Activated CD4-positive, alpha-beta memory T cell treated with anti-CD3 and anti-CD28 coated beads, Interleukin-2, amount 10 ng/mL, durations not matched to agents 7 days and 5 days (primary cell): ENCODE measurements at regions not wholly inside any gene's neighbourhood (a gene's known extent, or its start where the extent isn't known, plus 50 kb on each side); places are given as distances from the start of the nearest gene placed in this dataset.

Experiments
- CTCF ChIA-PET: fragments of 350-600 bp; sonication (Branson Sonifier 250); formaldehyde crosslinking; loops from one replicate; lab custom pipeline; 2021; ENCODE audit warnings: antibody characterized with exemption, inconsistent platforms; lab: Charles Lee
- POLR2A ChIA-PET: fragments of 350-600 bp; sonication (Branson Sonifier 250); formaldehyde crosslinking; loops from one replicate; lab custom pipeline; 2021; ENCODE audit warnings: antibody characterized with exemption; lab: Charles Lee
- DNase-seq: peaks from one replicate; pipeline ENCODE4 v3.0.0-alpha.2; 2020
- H3K27ac Mint-ChIP-seq: one replicate; pipeline ENCODE4 v1.8.0; 2021; ENCODE audit warnings: mild to moderate bottlenecking, mixed read lengths
- H3K27me3 Mint-ChIP-seq: one replicate; pipeline ENCODE4 v1.8.0; 2021; ENCODE audit warnings: mixed read lengths
- H3K36me3 Mint-ChIP-seq: one replicate; pipeline ENCODE4 v1.8.0; 2021; ENCODE audit warnings: low read depth, mixed read lengths
- H3K4me1 Mint-ChIP-seq: one replicate; pipeline ENCODE4 v1.8.0; 2021; ENCODE audit warnings: mixed read lengths
- H3K4me3 Mint-ChIP-seq: one replicate; pipeline ENCODE4 v1.8.0; 2021; ENCODE audit warnings: mild to moderate bottlenecking, mixed read lengths
- H3K9me3 Mint-ChIP-seq: one replicate; pipeline ENCODE4 v1.8.0; 2021; ENCODE audit warnings: mixed read lengths

DNA sequence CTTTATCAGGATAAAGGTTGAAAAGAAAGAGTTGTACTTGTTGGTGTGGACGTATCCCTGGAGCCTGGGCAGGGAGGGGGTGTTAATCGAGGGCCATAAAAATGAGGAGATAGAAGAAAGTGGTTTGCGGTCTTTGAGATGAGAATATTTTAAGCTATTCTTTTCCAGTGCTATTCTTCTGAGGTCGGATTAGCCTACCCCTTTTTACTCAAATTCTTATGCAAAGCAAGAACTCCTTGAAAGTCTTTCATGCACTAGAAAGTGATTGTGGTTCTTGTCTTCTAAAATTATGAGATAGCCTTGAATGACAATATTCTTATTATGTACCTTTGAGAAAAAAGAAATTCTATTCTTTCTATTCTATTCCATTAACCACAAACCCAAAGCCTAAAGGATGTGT is 201.3 kb upstream of the SEMA3C start:
- DNase-seq = no peak
- peaks cover 12% of the 10 kb centered on the region for H3K9me3 Mint-ChIP-seq
- POLR2A ChIA-PET = no interaction called here
- no peaks in the 10 kb centered on the region for H3K27me3 Mint-ChIP-seq
- H3K4me1 Mint-ChIP-seq = no peaks in the 10 kb centered on the region
- no peak overlapping the region for H3K4me3 Mint-ChIP-seq
- H3K27ac Mint-ChIP-seq = no peak overlapping the region
- CTCF ChIA-PET = no interaction called here
- no peaks in the 10 kb centered on the region for H3K36me3 Mint-ChIP-seq

DNA sequence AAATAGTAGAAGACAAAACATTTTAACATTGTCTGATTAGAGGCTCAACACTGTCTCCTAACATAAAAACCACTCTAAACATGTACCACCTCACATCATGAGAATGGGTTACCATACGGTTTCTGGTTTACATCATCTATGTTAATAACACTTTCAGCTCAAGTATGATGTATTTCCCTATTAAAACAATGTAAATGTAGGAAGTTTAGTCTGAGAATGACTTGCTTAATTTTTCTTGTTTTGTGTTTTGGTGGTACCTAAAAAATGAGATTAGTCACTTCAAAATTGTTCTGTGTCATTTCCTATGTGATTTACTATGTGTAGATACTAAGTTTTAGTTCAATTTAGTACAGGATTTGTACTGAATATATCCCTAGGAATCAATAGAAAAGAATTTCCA is 195.8 kb upstream of the SEMA3C start:
- H3K9me3 Mint-ChIP-seq = peaks cover 6% of the 10 kb centered on the region
- CTCF ChIA-PET = no interaction called here
- no peak for DNase-seq
- no peak overlapping the region for H3K4me3 Mint-ChIP-seq
- no peaks in the 10 kb centered on the region for H3K27me3 Mint-ChIP-seq
- H3K4me1 Mint-ChIP-seq = no peaks in the 10 kb centered on the region
- POLR2A ChIA-PET = no interaction called here
- no peak overlapping the region for H3K27ac Mint-ChIP-seq
- no peaks in the 10 kb centered on the region for H3K36me3 Mint-ChIP-seq

DNA sequence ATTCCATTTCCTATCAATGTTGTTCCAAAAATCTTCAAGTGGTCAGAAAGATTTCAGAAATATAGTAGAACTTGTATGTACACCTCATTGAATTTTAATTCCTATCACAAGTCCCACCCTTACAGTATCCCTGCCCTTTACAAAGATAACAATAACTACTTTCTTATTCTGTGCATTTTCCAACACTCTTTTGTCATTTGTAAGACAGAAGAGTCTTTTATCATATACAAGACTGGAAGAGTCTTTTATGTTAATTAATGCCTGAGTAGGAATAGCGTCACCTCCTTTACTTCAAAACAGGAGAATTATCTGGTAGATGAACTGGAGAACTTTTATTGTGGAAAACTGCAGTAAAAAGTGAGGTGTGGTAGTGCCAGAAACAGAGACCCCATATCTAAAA is 193.9 kb upstream of the SEMA3C start:
- Mint-ChIP-seq H3K4me1 (no peaks in the 10 kb centered on the region), H3K4me3 (no peak overlapping the region), H3K36me3 (no peaks in the 10 kb centered on the region), H3K9me3 (peaks cover 6% of the 10 kb centered on the region), H3K27me3 (no peaks in the 10 kb centered on the region), H3K27ac (no peak overlapping the region)
- no peak for DNase-seq
- ChIA-PET CTCF (no interaction called here), POLR2A (no interaction called here)

DNA sequence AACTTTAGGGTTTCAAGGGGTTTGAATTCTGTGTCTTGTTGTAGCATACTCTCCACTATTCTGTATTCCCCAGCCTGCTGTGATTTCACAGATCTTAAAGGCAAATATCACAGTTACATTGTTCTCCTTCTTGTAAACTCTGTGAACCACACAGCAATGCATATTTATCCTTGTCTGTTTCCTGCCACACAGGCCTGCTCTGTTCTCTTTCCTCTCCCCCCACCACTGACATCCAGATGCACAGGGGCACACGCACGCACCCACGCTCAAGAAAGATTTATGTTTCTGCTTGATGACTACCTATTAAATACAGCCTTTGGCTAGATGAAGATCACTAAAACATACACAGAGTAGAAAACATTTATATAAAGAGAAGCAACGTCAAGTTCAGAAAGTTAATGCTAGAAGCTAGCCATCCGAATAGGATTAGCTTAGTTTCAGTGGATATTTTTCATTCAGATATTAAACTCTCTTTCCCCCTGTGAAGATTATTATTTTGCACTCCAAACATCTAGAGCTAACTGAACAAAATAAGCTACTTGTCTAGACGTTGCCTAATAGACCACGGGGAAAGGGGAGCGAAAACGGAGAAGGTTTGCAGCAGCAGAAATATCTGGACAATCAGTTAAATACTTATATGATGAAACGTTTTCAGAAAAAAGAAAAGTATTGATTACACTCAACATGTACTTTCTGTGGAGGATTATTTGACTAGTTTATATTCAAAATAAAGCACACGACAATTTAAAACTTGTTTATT is 193.1 kb upstream of the SEMA3C start:
- no peak for DNase-seq
- Mint-ChIP-seq H3K4me1 (no peaks in the 10 kb centered on the region), H3K36me3 (no peaks in the 10 kb centered on the region), H3K4me3 (no peak overlapping the region), H3K9me3 (peaks cover under 1% of the 10 kb centered on the region), H3K27me3 (no peaks in the 10 kb centered on the region), H3K27ac (no peak overlapping the region)
- ChIA-PET POLR2A (no interaction called here), CTCF (no interaction called here)

DNA sequence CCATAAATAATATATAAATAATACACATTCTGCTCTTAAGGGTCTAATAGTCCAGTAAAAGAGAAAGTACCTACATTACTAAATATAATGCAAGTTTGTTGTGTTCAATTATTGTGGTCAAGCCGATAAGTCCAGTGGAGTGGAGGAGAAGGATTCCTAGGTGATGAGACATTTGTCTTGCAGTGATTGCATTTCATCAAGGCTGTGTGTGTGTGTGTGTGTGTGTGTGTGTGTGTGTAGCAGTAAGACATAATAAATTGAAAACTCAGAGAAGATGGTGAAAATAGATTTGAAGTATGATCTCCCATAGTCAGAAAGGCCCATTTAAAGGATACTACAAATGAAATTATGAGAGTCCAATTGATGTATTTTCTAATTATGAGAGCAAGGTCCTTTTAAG is 192.5 kb upstream of the SEMA3C start:
- H3K27me3 Mint-ChIP-seq = no peaks in the 10 kb centered on the region
- H3K4me1 Mint-ChIP-seq = no peaks in the 10 kb centered on the region
- ChIA-PET CTCF (no interaction called here), POLR2A (no interaction called here)
- H3K36me3 Mint-ChIP-seq = no peaks in the 10 kb centered on the region
- no peak for DNase-seq
- no peaks in the 10 kb centered on the region for H3K9me3 Mint-ChIP-seq
- H3K27ac Mint-ChIP-seq = no peak overlapping the region
- H3K4me3 Mint-ChIP-seq = no peak overlapping the region

DNA sequence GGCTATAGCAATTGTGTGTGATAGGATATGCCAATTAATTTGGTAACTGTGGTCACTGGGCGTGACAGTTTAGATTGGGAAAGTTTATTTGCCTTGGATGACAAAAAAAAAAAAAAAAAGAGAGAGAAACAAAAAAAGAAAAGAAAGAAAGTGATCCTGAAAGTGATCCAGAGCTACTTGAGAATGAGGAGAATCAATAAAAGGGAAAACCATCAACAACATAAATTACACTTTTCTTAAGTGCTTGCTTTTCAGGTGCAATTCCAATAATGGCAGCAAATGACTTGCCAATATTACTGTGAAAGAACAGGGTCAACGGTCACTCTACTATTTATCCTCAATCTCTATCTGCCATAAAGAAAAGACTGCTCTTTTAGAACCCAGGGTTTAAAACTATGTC is 191.8 kb upstream of the SEMA3C start:
- POLR2A ChIA-PET = no interaction called here
- no peaks in the 10 kb centered on the region for H3K4me1 Mint-ChIP-seq
- H3K27ac Mint-ChIP-seq = no peak overlapping the region
- H3K4me3 Mint-ChIP-seq = no peak overlapping the region
- DNase-seq = no peak
- no peaks in the 10 kb centered on the region for H3K27me3 Mint-ChIP-seq
- H3K9me3 Mint-ChIP-seq = peaks cover under 1% of the 10 kb centered on the region
- CTCF ChIA-PET = no interaction called here
- no peaks in the 10 kb centered on the region for H3K36me3 Mint-ChIP-seq

DNA sequence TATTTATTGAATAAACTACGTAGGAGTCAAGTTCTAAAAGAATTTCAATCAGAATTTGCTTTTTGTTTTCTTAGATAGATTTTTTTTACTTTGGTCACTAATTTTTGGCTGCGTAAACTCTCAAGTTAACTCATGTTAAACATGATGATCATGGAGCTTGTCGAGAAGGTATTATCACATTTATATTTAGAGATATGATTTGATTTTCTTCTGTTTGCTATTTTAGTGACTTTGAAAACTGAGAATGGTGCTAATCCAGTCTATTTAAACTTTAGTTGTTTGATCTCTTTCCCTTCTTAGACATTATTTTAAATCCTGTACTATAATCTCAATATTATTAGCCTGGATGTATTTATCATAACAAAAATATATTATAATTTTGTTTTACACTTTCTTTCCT is 179.4 kb upstream of the SEMA3C start:
- H3K4me1 Mint-ChIP-seq = no peaks in the 10 kb centered on the region
- H3K4me3 Mint-ChIP-seq = no peak overlapping the region
- H3K9me3 Mint-ChIP-seq = no peaks in the 10 kb centered on the region
- H3K36me3 Mint-ChIP-seq = no peaks in the 10 kb centered on the region
- no peak for DNase-seq
- ChIA-PET CTCF (no interaction called here), POLR2A (no interaction called here)
- H3K27me3 Mint-ChIP-seq = no peaks in the 10 kb centered on the region
- H3K27ac Mint-ChIP-seq = no peak overlapping the region

DNA sequence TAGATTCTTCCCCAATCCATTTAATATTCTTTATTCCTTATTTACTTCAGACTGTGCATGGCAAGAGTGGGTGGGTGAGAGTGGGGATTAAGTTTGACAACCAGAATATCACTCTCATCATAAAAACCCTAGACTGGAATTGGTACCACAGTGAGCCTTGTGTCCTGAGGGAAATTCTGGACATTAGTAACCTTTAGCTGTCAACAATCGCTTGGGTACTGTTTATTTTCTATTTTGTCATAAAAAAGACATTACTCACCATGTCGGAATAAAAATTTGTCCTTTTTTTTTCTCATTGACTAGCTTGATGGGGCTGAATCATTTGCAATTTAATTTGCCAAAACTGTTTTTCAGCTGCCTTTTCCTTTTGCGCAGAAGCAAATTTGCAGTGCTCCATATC is 176.1 kb upstream of the SEMA3C start:
- Mint-ChIP-seq H3K4me1 (no peaks in the 10 kb centered on the region), H3K36me3 (no peaks in the 10 kb centered on the region), H3K4me3 (no peak overlapping the region), H3K27ac (no peak overlapping the region), H3K27me3 (no peaks in the 10 kb centered on the region), H3K9me3 (peaks cover 2% of the 10 kb centered on the region)
- CTCF ChIA-PET = no interaction called here
- no peak for DNase-seq
- POLR2A ChIA-PET = no interaction called here

DNA sequence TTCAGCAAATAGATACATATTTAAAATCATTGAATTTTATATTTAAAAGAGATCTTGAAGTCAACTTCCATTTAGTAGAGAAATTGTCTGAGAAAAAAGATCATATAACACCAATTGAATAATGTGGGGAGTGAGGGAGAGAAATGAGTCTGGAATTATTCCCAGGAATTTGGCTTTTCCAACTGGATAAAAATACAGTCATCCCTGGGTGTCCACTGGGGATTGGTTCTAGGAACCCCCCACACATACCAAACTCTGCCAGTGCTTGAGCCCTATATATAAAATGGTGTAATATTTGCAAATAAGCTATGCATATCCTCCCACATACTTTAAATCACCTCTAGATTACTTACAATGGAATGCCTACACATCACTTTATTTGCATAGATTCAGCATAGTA is 162.8 kb upstream of the SEMA3C start:
- no peak overlapping the region for H3K27ac Mint-ChIP-seq
- CTCF ChIA-PET = interaction anchor here (1.0 kb wide), 1 partner anchor 9 kb away, joined by 3 read pairs; no protein-coding TSS in a partner anchor
- DNase-seq = no peak
- H3K9me3 Mint-ChIP-seq = peaks cover 10% of the 10 kb centered on the region
- POLR2A ChIA-PET = no interaction called here
- no peaks in the 10 kb centered on the region for H3K27me3 Mint-ChIP-seq
- no peaks in the 10 kb centered on the region for H3K36me3 Mint-ChIP-seq
- H3K4me1 Mint-ChIP-seq = no peaks in the 10 kb centered on the region
- no peak overlapping the region for H3K4me3 Mint-ChIP-seq

DNA sequence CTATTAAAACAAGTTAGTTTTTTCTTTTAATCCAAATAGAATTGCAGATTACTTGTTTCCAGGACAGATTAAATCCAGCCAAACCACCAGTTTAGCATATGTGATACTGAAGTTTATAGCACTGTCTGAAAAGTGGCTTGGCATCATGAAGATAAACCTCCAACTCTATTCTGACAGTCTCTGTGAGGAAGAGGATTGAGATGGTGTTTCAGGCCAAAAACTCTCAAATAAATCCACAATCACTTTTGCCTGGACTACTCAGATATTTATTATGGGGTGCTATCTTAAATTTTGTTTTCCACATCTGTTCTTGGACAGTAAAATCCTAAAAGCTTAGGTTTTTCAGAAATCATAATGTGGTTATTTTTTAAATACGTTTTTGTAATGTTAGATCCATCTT is 161.7 kb upstream of the SEMA3C start:
- CTCF ChIA-PET = no interaction called here
- Mint-ChIP-seq H3K27ac (no peak overlapping the region), H3K9me3 (peaks cover 12% of the 10 kb centered on the region), H3K36me3 (no peaks in the 10 kb centered on the region), H3K27me3 (no peaks in the 10 kb centered on the region), H3K4me1 (no peaks in the 10 kb centered on the region), H3K4me3 (no peak overlapping the region)
- POLR2A ChIA-PET = no interaction called here
- DNase-seq = no peak

DNA sequence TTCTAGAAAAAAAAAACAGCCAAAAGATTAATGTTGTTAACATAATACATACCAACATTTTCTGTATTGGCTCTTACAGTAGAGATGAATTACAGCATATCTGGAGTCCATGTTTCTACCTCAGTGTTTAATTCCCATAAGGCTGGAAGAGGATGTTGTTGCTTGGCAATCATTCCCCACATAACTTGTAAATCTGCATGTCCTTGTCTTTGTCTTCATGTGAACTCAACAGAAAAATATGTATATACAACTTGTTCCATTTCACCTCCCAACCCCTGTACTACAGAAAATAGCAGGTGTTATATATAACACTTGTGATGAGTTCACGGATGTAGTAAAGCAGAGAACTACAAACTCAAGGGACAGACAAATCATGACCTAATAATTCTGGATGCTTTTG is 160.9 kb upstream of the SEMA3C start:
- Mint-ChIP-seq H3K4me1 (no peaks in the 10 kb centered on the region), H3K36me3 (no peaks in the 10 kb centered on the region), H3K27me3 (no peaks in the 10 kb centered on the region), H3K4me3 (no peak overlapping the region), H3K9me3 (peaks cover 11% of the 10 kb centered on the region), H3K27ac (no peak overlapping the region)
- POLR2A ChIA-PET = no interaction called here
- CTCF ChIA-PET = no interaction called here
- no peak for DNase-seq

DNA sequence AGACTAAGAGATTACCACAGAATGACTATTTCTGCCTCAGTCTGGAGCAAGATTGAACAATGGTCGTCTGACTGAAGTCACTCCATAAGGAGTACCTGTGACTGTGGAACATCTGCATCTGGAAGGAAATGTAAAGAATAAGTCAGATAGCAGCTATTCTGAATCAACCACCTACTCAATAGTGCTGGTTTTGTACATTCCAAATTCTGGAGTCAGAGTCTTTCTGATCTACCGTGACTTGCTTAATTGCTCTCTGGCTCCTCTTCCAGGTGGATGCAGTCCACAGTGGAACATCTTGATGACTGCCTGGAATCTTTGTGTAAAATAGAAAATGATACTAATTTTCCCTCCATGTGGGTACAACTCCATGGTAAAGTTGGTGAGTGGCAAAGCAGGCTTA is 156.3 kb upstream of the SEMA3C start:
- Mint-ChIP-seq H3K4me1 (no peaks in the 10 kb centered on the region), H3K4me3 (no peak overlapping the region), H3K9me3 (peaks cover 25% of the 10 kb centered on the region), H3K36me3 (no peaks in the 10 kb centered on the region), H3K27me3 (no peaks in the 10 kb centered on the region), H3K27ac (no peak overlapping the region)
- ChIA-PET POLR2A (no interaction called here), CTCF (no interaction called here)
- DNase-seq = no peak

DNA sequence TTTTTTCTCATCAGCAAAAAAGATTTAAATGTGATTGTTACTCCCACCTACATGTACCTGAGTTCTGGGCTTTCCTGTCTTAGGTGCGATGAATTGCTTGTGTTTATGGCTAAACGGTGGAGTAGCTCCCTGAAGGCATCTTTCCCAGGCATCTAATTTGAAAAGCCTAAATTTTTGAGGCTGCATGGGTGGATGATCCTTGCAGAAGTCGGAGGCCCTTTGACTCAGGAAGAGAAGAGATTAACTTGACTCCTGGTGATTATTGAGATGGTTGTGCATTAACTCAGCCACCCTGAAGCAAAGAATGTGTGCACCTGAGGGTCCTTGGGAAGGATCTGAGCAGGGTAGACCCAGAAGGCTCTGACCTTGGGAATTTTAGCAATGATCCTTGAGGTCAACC is 155.6 kb upstream of the SEMA3C start:
- Mint-ChIP-seq H3K27ac (no peak overlapping the region), H3K4me3 (no peak overlapping the region), H3K4me1 (no peaks in the 10 kb centered on the region), H3K36me3 (no peaks in the 10 kb centered on the region), H3K27me3 (no peaks in the 10 kb centered on the region), H3K9me3 (peaks cover 25% of the 10 kb centered on the region)
- DNase-seq = no peak
- ChIA-PET POLR2A (no interaction called here), CTCF (no interaction called here)

DNA sequence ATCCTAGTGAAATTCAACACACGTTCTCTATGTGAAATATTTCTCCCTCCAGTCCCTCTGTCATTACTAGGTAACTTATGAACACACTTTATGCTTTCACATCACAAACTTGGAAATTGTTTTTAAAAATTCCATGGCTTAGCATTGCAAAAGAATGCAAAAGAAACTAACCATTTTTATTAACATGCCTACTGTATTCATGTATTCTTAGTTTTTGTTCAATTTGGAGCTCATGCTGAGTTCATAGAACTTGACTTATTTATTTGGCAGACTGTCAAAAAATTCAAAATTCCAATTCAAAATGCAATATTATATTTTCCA is 155.0 kb upstream of the SEMA3C start:
- DNase-seq = no peak
- H3K36me3 Mint-ChIP-seq = no peaks in the 10 kb centered on the region
- no peak overlapping the region for H3K27ac Mint-ChIP-seq
- H3K4me1 Mint-ChIP-seq = no peaks in the 10 kb centered on the region
- no peaks in the 10 kb centered on the region for H3K27me3 Mint-ChIP-seq
- H3K9me3 Mint-ChIP-seq = peaks cover 25% of the 10 kb centered on the region
- ChIA-PET POLR2A (no interaction called here), CTCF (no interaction called here)
- no peak overlapping the region for H3K4me3 Mint-ChIP-seq
